GM12878 (cell line): ENCODE measurements at regions not wholly inside any gene's neighbourhood (a gene's known extent, or its start where the extent isn't known, plus 50 kb on each side); places are given as distances from the start of the nearest gene placed in this dataset.

Experiments used
- ATAC-seq: fragments of 200-7000 bp; cut with Tn5 transposase; 3 replicates; pipeline ENCODE4 v1.9.1; 2020; ENCODE audit warnings: mild to moderate bottlenecking, moderate library complexity
- BruUV-seq: library from RNA; stranded (reverse); fragments of 400-500 nt; replicated peaks from 2 replicates; lab custom pipeline; 2021; lab: Mats Ljungman, UMichigan
- CTCF ChIA-PET: fragments of 300-600 bp; sonication (Branson Sonifier 250); formaldehyde crosslinking; extraction: SDS; loops from one replicate; lab custom pipeline; 2021; ENCODE audit warnings: inconsistent platforms; lab: Yijun Ruan, JAX
- POLR2A ChIA-PET: fragments of 350-600 bp; formaldehyde crosslinking; extraction: SDS; loops from one replicate; lab custom pipeline; 2021; ENCODE audit warnings: inconsistent platforms; lab: Charles Lee
- RAD21 ChIA-PET: fragments of 300-600 bp; sonication (Branson Sonifier 250); formaldehyde crosslinking; loops from one replicate; lab custom pipeline; 2023; ENCODE audit warnings: antibody characterized with exemption; ENCODE audit not compliant: unreplicated experiment; lab: Charles Lee
- SMC1A ChIA-PET: fragments of 300-600 bp; sonication (Branson Sonifier 250); formaldehyde crosslinking; loops from one replicate; lab custom pipeline; 2023; ENCODE audit not compliant: unreplicated experiment, uncharacterized antibody; lab: Charles Lee
- DNase-seq: peaks from one replicate; pipeline ENCODE4 v3.0.0-alpha.2; 2011; ENCODE audit warnings: low read depth, low spot score
- FAIRE-seq: peaks from 3 replicates; lab custom pipeline; 2011; peaks lifted over from hg19 to GRCh38; lab: Jason Lieb, UNC
- H2AFZ ChIP-seq: 2 replicates; pipeline ENCODE4 v1.6.0; 2011; ENCODE audit warnings: low read depth, low read length, control low read depth; ENCODE audit not compliant: control insufficient read depth
- H3K27ac ChIP-seq: 2 replicates; pipeline ENCODE4 v1.5.1; 2011; ENCODE audit warnings: control low read depth; ENCODE audit not compliant: control insufficient read depth, insufficient read depth
- H3K27me3 ChIP-seq, 2 experiments: replicated peaks in 1 of 2; 2 replicates each; pipeline versions ENCODE4 v1.6.0 to v1.6.1; 2011; ENCODE audit warnings: low read length in 1 of 2; ENCODE audit not compliant: control insufficient read depth in 2 of 2, insufficient read depth in 2 of 2
- H3K36me3 ChIP-seq, 2 experiments: 2 replicates each; pipeline ENCODE4 v1.5.1; 2011; ENCODE audit warnings: low read length in 1 of 2; ENCODE audit not compliant: control insufficient read depth in 2 of 2, insufficient read depth in 2 of 2
- H3K4me1 ChIP-seq: 2 replicates; pipeline ENCODE4 v1.6.1; 2011; ENCODE audit warnings: mild to moderate bottlenecking, low read length, moderate library complexity, mixed read lengths; ENCODE audit not compliant: control insufficient read depth, insufficient read depth
- H3K4me2 ChIP-seq: 2 replicates; pipeline ENCODE4 v1.6.0; 2011; ENCODE audit warnings: control low read depth; ENCODE audit not compliant: control insufficient read depth, insufficient read depth
- H3K4me3 ChIP-seq: fragments of 200-600 bp; sonication (generic); 2 replicates; pipeline ENCODE4 v1.5.1; 2016
- H3K79me2 ChIP-seq: 2 replicates; pipeline ENCODE4 v1.6.0; 2011; ENCODE audit warnings: low read length; ENCODE audit not compliant: control insufficient read depth, insufficient read depth
- H3K9ac ChIP-seq: 2 replicates; pipeline ENCODE4 v1.8.0; 2011; ENCODE audit warnings: low read length, control low read depth, mixed read lengths; ENCODE audit not compliant: control insufficient read depth, insufficient read depth
- H3K9me3 ChIP-seq: replicated peaks from 3 replicates; pipeline ENCODE4 v1.5.1; 2011; ENCODE audit warnings: mild to moderate bottlenecking, low read length; ENCODE audit not compliant: control insufficient read depth, insufficient read depth
- H4K20me1 ChIP-seq: 2 replicates; pipeline ENCODE4 v1.6.0; 2011; ENCODE audit not compliant: control insufficient read depth, insufficient read depth
- ASH2L ChIP-seq: fragments of 300-600, 200-600 bp; sonication (generic); IDR thresholded peaks from 2 replicates; pipeline ENCODE4 v1.6.1; 2017; ENCODE audit warnings: low read depth, mild to moderate bottlenecking, borderline replicate concordance
- BRCA1 ChIP-seq: IDR thresholded peaks from 2 replicates; pipeline ENCODE4 v1.6.1; 2011; ENCODE audit warnings: low read depth, low read length, improper control_type of control experiment
- ETV6 ChIP-seq, 2 experiments: fragments of 450-650 bp in 1 of 2; IDR thresholded peaks in 1 of 2; conservative IDR thresholded peaks in 1 of 2; 2 replicates each; pipeline ENCODE4 v1.6.1; 2014; ENCODE audit warnings: antibody characterized with exemption in 1 of 2, borderline replicate concordance in 1 of 2, low read depth in 1 of 2, mild to moderate bottlenecking in 1 of 2, moderate library complexity in 1 of 2
- GABPA ChIP-seq: IDR thresholded peaks from 2 replicates; pipeline ENCODE4 v1.6.1; 2014; ENCODE audit warnings: antibody characterized with exemption, low read depth, mild to moderate bottlenecking, inconsistent platforms
- IRF4 ChIP-seq: IDR thresholded peaks from 2 replicates; pipeline ENCODE4 v1.6.1; 2011; ENCODE audit warnings: low read depth, low read length
- NR2C1 ChIP-seq: fragments of 450-650 bp; IDR thresholded peaks from 2 replicates; pipeline ENCODE4 v1.6.1; 2017; ENCODE audit warnings: antibody characterized with exemption, mild to moderate bottlenecking, moderate library complexity
- PAX8 ChIP-seq: fragments of 450-650 bp; IDR thresholded peaks from 2 replicates; pipeline ENCODE4 v1.6.1; 2017; ENCODE audit warnings: mild to moderate bottlenecking, moderate library complexity
- POLR2AphosphoS5 ChIP-seq: IDR thresholded peaks from 2 replicates; pipeline ENCODE4 v1.6.1; 2011; ENCODE audit warnings: mild to moderate bottlenecking, low read length, inconsistent platforms
- RELA ChIP-seq: fragments of 450-650 bp; IDR thresholded peaks from 2 replicates; pipeline ENCODE4 v1.8.0; 2014; ENCODE audit warnings: borderline replicate concordance; ENCODE audit not compliant: partially characterized antibody
- RFX5 ChIP-seq: IDR thresholded peaks from 2 replicates; pipeline ENCODE4 v1.6.1; 2011; ENCODE audit warnings: low read depth, low read length, improper control_type of control experiment
- WGBS: methylation state at CpG from one replicate; pipeline ENCODE4 v1.1.6; 2016; ENCODE audit warnings: low lambda C conversion rate; ENCODE audit not compliant: insufficient replicate concordance, insufficient coverage; ENCODE audit errors: missing lambda C conversion rate; 5-methylcytosine and 5-hydroxymethylcytosine counted together
- in situ Hi-C: fragments of 300-500 bp; cut with MboI; formaldehyde crosslinking; loops from 9 replicates; pipeline ENCODE4 v1.14.3; 2018; ENCODE audit warnings: mixed read lengths
- intact Hi-C: fragments of 100-400 bp; cut with micrococcal nuclease; formaldehyde crosslinking; loops from one replicate; pipeline ENCODE4 v1.14.2; 2022; ENCODE audit not compliant: unreplicated experiment
- TF ChIP-seq, protein P1 (sequence below): fragments of 450-650 bp; IDR thresholded peaks from 2 replicates; pipeline ENCODE4 v1.6.1; 2014; ENCODE audit warnings: mild to moderate bottlenecking
- TF ChIP-seq, protein P2 (sequence below): fragments of 450-650 bp; IDR thresholded peaks from 2 replicates; pipeline ENCODE4 v1.6.1; 2016; ENCODE audit warnings: mild to moderate bottlenecking, moderate library complexity, borderline replicate concordance
- TF ChIP-seq, protein P3 (sequence below): IDR thresholded peaks from 2 replicates; pipeline ENCODE4 v1.6.1; 2011; ENCODE audit warnings: mild to moderate bottlenecking, low read depth, low read length, moderate library complexity; ENCODE audit not compliant: insufficient replicate concordance
- TF ChIP-seq, protein P4 (sequence below): IDR thresholded peaks from 2 replicates; pipeline ENCODE4 v1.6.1; 2012; ENCODE audit warnings: improper control_type of control experiment, low read depth, low read length; ENCODE audit not compliant: insufficient replicate concordance

DNA sequence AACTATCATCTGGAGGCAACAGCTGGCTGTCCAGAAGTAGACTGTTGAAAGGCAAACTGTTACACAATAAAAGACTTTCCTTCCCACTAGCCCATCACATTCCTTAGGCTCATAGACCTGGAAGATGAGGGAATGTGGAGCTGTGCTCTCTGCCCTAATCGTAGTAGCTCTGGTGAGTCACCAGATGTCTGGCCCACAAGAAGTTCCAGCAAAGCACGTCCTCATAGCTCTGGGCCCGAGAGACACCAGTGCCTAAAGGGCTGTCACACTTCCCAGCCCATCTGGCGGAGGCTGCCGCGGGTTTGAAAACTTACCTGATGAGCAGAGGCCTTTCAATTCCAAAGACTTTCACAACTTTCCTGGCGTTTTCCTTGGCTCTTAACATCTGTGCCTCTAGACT is 81.7 kb upstream of the STOX2 start:
- intact Hi-C loops, result no loop called here
- TF ChIP-seq POLR2AphosphoS5, result no peak
- TF ChIP-seq, protein P1, sequence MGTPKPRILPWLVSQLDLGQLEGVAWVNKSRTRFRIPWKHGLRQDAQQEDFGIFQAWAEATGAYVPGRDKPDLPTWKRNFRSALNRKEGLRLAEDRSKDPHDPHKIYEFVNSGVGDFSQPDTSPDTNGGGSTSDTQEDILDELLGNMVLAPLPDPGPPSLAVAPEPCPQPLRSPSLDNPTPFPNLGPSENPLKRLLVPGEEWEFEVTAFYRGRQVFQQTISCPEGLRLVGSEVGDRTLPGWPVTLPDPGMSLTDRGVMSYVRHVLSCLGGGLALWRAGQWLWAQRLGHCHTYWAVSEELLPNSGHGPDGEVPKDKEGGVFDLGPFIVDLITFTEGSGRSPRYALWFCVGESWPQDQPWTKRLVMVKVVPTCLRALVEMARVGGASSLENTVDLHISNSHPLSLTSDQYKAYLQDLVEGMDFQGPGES, result no peak
- TF ChIP-seq, protein P2, sequence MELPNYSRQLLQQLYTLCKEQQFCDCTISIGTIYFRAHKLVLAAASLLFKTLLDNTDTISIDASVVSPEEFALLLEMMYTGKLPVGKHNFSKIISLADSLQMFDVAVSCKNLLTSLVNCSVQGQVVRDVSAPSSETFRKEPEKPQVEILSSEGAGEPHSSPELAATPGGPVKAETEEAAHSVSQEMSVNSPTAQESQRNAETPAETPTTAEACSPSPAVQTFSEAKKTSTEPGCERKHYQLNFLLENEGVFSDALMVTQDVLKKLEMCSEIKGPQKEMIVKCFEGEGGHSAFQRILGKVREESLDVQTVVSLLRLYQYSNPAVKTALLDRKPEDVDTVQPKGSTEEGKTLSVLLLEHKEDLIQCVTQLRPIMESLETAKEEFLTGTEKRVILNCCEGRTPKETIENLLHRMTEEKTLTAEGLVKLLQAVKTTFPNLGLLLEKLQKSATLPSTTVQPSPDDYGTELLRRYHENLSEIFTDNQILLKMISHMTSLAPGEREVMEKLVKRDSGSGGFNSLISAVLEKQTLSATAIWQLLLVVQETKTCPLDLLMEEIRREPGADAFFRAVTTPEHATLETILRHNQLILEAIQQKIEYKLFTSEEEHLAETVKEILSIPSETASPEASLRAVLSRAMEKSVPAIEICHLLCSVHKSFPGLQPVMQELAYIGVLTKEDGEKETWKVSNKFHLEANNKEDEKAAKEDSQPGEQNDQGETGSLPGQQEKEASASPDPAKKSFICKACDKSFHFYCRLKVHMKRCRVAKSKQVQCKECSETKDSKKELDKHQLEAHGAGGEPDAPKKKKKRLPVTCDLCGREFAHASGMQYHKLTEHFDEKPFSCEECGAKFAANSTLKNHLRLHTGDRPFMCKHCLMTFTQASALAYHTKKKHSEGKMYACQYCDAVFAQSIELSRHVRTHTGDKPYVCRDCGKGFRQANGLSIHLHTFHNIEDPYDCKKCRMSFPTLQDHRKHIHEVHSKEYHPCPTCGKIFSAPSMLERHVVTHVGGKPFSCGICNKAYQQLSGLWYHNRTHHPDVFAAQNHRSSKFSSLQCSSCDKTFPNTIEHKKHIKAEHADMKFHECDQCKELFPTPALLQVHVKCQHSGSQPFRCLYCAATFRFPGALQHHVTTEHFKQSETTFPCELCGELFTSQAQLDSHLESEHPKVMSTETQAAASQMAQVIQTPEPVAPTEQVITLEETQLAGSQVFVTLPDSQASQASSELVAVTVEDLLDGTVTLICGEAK, result no peak
- no peak for TF ChIP-seq PAX8
- no peak for TF ChIP-seq IRF4
- TF ChIP-seq BRCA1, result no peak
- TF ChIP-seq NR2C1, result no peak
- TF ChIP-seq ETV6 (conservative IDR thresholded peaks at IDR 0.05 in 1 of 2, IDR thresholded peaks at IDR 0.05 in 1 of 2; ENCODE audit: borderline replicate concordance in 1 of 2, low read depth in 1 of 2), result no peak
- TF ChIP-seq, protein P3, sequence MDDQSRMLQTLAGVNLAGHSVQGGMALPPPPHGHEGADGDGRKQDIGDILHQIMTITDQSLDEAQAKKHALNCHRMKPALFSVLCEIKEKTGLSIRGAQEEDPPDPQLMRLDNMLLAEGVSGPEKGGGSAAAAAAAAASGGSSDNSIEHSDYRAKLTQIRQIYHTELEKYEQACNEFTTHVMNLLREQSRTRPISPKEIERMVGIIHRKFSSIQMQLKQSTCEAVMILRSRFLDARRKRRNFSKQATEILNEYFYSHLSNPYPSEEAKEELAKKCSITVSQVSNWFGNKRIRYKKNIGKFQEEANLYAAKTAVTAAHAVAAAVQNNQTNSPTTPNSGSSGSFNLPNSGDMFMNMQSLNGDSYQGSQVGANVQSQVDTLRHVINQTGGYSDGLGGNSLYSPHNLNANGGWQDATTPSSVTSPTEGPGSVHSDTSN, result no peak
- no peak for TF ChIP-seq RFX5
- no peak for TF ChIP-seq RELA
- TF ChIP-seq, protein P4, sequence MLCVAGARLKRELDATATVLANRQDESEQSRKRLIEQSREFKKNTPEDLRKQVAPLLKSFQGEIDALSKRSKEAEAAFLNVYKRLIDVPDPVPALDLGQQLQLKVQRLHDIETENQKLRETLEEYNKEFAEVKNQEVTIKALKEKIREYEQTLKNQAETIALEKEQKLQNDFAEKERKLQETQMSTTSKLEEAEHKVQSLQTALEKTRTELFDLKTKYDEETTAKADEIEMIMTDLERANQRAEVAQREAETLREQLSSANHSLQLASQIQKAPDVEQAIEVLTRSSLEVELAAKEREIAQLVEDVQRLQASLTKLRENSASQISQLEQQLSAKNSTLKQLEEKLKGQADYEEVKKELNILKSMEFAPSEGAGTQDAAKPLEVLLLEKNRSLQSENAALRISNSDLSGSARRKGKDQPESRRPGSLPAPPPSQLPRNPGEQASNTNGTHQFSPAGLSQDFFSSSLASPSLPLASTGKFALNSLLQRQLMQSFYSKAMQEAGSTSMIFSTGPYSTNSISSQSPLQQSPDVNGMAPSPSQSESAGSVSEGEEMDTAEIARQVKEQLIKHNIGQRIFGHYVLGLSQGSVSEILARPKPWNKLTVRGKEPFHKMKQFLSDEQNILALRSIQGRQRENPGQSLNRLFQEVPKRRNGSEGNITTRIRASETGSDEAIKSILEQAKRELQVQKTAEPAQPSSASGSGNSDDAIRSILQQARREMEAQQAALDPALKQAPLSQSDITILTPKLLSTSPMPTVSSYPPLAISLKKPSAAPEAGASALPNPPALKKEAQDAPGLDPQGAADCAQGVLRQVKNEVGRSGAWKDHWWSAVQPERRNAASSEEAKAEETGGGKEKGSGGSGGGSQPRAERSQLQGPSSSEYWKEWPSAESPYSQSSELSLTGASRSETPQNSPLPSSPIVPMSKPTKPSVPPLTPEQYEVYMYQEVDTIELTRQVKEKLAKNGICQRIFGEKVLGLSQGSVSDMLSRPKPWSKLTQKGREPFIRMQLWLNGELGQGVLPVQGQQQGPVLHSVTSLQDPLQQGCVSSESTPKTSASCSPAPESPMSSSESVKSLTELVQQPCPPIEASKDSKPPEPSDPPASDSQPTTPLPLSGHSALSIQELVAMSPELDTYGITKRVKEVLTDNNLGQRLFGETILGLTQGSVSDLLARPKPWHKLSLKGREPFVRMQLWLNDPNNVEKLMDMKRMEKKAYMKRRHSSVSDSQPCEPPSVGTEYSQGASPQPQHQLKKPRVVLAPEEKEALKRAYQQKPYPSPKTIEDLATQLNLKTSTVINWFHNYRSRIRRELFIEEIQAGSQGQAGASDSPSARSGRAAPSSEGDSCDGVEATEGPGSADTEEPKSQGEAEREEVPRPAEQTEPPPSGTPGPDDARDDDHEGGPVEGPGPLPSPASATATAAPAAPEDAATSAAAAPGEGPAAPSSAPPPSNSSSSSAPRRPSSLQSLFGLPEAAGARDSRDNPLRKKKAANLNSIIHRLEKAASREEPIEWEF, result no peak
- no peak for TF ChIP-seq GABPA
- TF ChIP-seq ASH2L, result no peak

More for the DNA sequence above, 81.7 kb upstream of the STOX2 start:
- no peaks in the 10 kb centered on the region for H3K36me3 ChIP-seq
- no peak overlapping the region for H2AFZ ChIP-seq
- ChIA-PET CTCF (no interaction called here), POLR2A (no interaction called here), SMC1A (interaction anchor here (1.3 kb wide), 1 partner anchor 10 kb away, joined by 3 read pairs; no protein-coding TSS in a partner anchor), RAD21 (no interaction called here)
- 39% methylated on average over 7 of the region's 7 CpGs for WGBS
- H3K27me3 ChIP-seq, result no peaks in the 10 kb centered on the region
- H3K27ac ChIP-seq, result no peak overlapping the region
- in situ Hi-C loops, result no loop called here
- H3K9me3 ChIP-seq, result no peaks in the 10 kb centered on the region
- H3K79me2 ChIP-seq, result no peaks in the 10 kb centered on the region
- BruUV-seq, result no TSS peak
- H3K4me3 ChIP-seq, result no peak overlapping the region
- H3K9ac ChIP-seq, result no peak overlapping the region
- no peak overlapping the region for H3K4me2 ChIP-seq
- no peak for FAIRE-seq
- DNase-seq, result no peak
- no peaks in the 10 kb centered on the region for H3K4me1 ChIP-seq
- no peaks in the 10 kb centered on the region for H4K20me1 ChIP-seq
- no peak for ATAC-seq
